GM23338 (cell line): ENCODE measurements at regions not wholly inside any gene's neighbourhood (a gene's known extent, or its start where the extent isn't known, plus 50 kb on each side); places are given as distances from the start of the nearest gene placed in this dataset.

Source experiments
- ATAC-seq: fragments of 200-7000 bp; cut with Tn5 transposase; 3 replicates; pipeline ENCODE4 v1.9.1; 2020
- DNase-seq: peaks from one replicate; pipeline ENCODE4 v3.0.0-alpha.2; 2015; ENCODE audit warnings: low spot score
- H2AFZ ChIP-seq: fragments of 200-600 bp; sonication (generic); 2 replicates; pipeline ENCODE4 v1.8.0; 2016; ENCODE audit warnings: antibody characterized with exemption, mild to moderate bottlenecking, moderate library complexity
- H3F3A ChIP-seq: fragments of 200-600 bp; sonication (generic); replicated peaks from 2 replicates; pipeline ENCODE4 v1.8.0; 2017; ENCODE audit warnings: antibody characterized with exemption, mixed run types, low read depth
- H3K27ac ChIP-seq: fragments of 200-600 bp; sonication (generic); 2 replicates; pipeline ENCODE4 v1.6.1; 2016; ENCODE audit warnings: low read depth
- H3K27me3 ChIP-seq: fragments of 200-600 bp; sonication (generic); 2 replicates; pipeline ENCODE4 v1.8.0; 2016; ENCODE audit warnings: mild to moderate bottlenecking, mixed run types, moderate library complexity; ENCODE audit not compliant: insufficient read depth
- H3K36me3 ChIP-seq: fragments of 200-600 bp; sonication (generic); 2 replicates; pipeline ENCODE4 v1.8.0; 2016; ENCODE audit warnings: mild to moderate bottlenecking; ENCODE audit not compliant: insufficient read depth
- H3K4me1 ChIP-seq: fragments of 200-600 bp; sonication (generic); 2 replicates; pipeline ENCODE4 v1.8.0; 2016; ENCODE audit warnings: mild to moderate bottlenecking, moderate library complexity; ENCODE audit not compliant: insufficient read depth
- H3K4me2 ChIP-seq: fragments of 200-600 bp; sonication (generic); 2 replicates; pipeline ENCODE4 v1.7.1; 2017; ENCODE audit warnings: mixed run types
- H3K4me3 ChIP-seq: fragments of 200-600 bp; sonication (generic); 2 replicates; pipeline ENCODE4 v1.6.1; 2016; ENCODE audit warnings: mixed run types
- H3K79me2 ChIP-seq: fragments of 200-600 bp; sonication (generic); replicated peaks from 2 replicates; pipeline ENCODE4 v1.8.0; 2017; ENCODE audit warnings: mild to moderate bottlenecking; ENCODE audit not compliant: insufficient read depth
- H3K9me2 ChIP-seq: fragments of 200-600 bp; sonication (generic); 2 replicates; pipeline ENCODE4 v1.8.0; 2017; ENCODE audit not compliant: insufficient read depth
- H4K20me1 ChIP-seq: fragments of 200-600 bp; sonication (generic); replicated peaks from 2 replicates; pipeline ENCODE4 v1.8.0; 2017; ENCODE audit warnings: mild to moderate bottlenecking; ENCODE audit not compliant: insufficient read depth
- H3K27ac Mint-ChIP-seq: 2 replicates; pipeline ENCODE4 v1.8.0; 2020; ENCODE audit warnings: inconsistent platforms, mild to moderate bottlenecking, moderate library complexity, mixed read lengths
- H3K27me3 Mint-ChIP-seq: 3 replicates; pipeline ENCODE4 v1.8.0; 2022; ENCODE audit warnings: low read depth, mild to moderate bottlenecking, moderate library complexity, mixed read lengths, inconsistent platforms; ENCODE audit not compliant: insufficient read depth, poor library complexity
- H3K36me3 Mint-ChIP-seq: 3 replicates; pipeline ENCODE4 v1.8.0; 2021; ENCODE audit warnings: low read depth, mild to moderate bottlenecking, inconsistent platforms, moderate library complexity, mixed read lengths
- H3K4me1 Mint-ChIP-seq: 3 replicates; pipeline ENCODE4 v1.8.0; 2020; ENCODE audit warnings: mild to moderate bottlenecking, inconsistent platforms, mixed read lengths
- H3K4me3 Mint-ChIP-seq: 3 replicates; pipeline ENCODE4 v1.8.0; 2021; ENCODE audit warnings: moderate library complexity, mild to moderate bottlenecking, inconsistent platforms, mixed read lengths
- H3K9me3 Mint-ChIP-seq: 3 replicates; pipeline ENCODE4 v1.8.0; 2020; ENCODE audit warnings: moderate library complexity, mild to moderate bottlenecking, inconsistent platforms, mixed read lengths
- CTCF ChIP-seq, 2 experiments: fragments of 200-600 bp in 1 of 2; sonication (generic) in 1 of 2; conservative IDR thresholded peaks; 2 replicates each; pipeline versions ENCODE4 v1.5.1 to v1.6.1; 2016 to 2017; ENCODE audit warnings: antibody characterized with exemption in 2 of 2, low read depth in 2 of 2, mild to moderate bottlenecking in 2 of 2, moderate library complexity in 1 of 2
- REST ChIP-seq: IDR thresholded peaks from one replicate; pipeline ENCODE4 v1.6.1; 2018; ENCODE audit warnings: antibody characterized with exemption; ENCODE audit not compliant: unreplicated experiment
- ZNF114 ChIP-seq: fragments of 250-450 bp; sonication (Bioruptor Pico); IDR thresholded peaks from 2 replicates; pipeline ENCODE4 v1.5.0; 2020; ENCODE audit warnings: mild to moderate bottlenecking, moderate library complexity
- ZNF462 ChIP-seq: fragments of 250-450 bp; sonication (Bioruptor Pico); IDR thresholded peaks from 2 replicates; pipeline ENCODE4 v1.5.0; 2020; ENCODE audit warnings: mild to moderate bottlenecking, moderate library complexity

GRCh38 chr2:83640506-83640905 is 818.6 kb downstream of the SUCLG1 start (continued):
- no peak for TF ChIP-seq ZNF462 (CRISPR knock-in tag)

GRCh38 chr2:83633423-83633822 is 825.7 kb downstream of the SUCLG1 start:
- H3K27me3 Mint-ChIP-seq = no peaks in the 10 kb centered on the region
- Histone ChIP-seq H3K79me2 (no peaks in the 10 kb centered on the region), H3K27me3 (no peaks in the 10 kb centered on the region), H3K4me1 (no peaks in the 10 kb centered on the region), H3K36me3 (no peaks in the 10 kb centered on the region), H3F3A (no peaks in the 10 kb centered on the region), H3K9me2 (no peaks in the 10 kb centered on the region), H2AFZ (no peak overlapping the region), H3K4me2 (no peak overlapping the region), H3K4me3 (no peak overlapping the region), H4K20me1 (no peaks in the 10 kb centered on the region), H3K27ac (no peak overlapping the region)
- no peak for DNase-seq
- no peak overlapping the region for H3K27ac Mint-ChIP-seq
- H3K9me3 Mint-ChIP-seq = no peaks in the 10 kb centered on the region
- no peaks in the 10 kb centered on the region for H3K4me1 Mint-ChIP-seq
- H3K36me3 Mint-ChIP-seq = no peaks in the 10 kb centered on the region
- no peak overlapping the region for H3K4me3 Mint-ChIP-seq
- no peak for ATAC-seq
- TF ChIP-seq ZNF114 = no peak
- TF ChIP-seq REST = no peak
- TF ChIP-seq CTCF (conservative IDR thresholded peaks at IDR 0.05; ENCODE audit: low read depth in 2 of 2) = no peak
